ENCODE measurements at regions not wholly inside any gene's neighbourhood (a gene's known extent, or its start where the extent isn't known, plus 50 kb on each side); places are given as distances from the start of the nearest gene placed in this dataset.

GRCh38 chr4:123573866-123574508, 177.4 kb downstream of the SPRY1 start:
- TF ChIP-seq CTCF (IDR thresholded peaks at IDR 0.05) (no peak), POLR2A (IDR thresholded peaks at IDR 0.05) (no peak)
